Fibroblast of lung (primary cell): ENCODE measurements at regions not wholly inside any gene's neighbourhood (a gene's known extent, or its start where the extent isn't known, plus 50 kb on each side); places are given as distances from the start of the nearest gene placed in this dataset.

Experiments used
- EZH2 ChIP-seq: IDR thresholded peaks from 2 replicates; pipeline ENCODE4 v1.5.1; 2012; ENCODE audit warnings: low read length, control low read depth, mild to moderate bottlenecking; ENCODE audit errors: missing control alignments
- TF ChIP-seq, protein P1 (sequence below), 2 donors: IDR thresholded peaks in 1 of 2; conservative IDR thresholded peaks in 1 of 2; 1 replicate in 1 of 2; 2 replicates in 1 of 2; pipeline ENCODE4 v1.5.1; 2011 to 2012; ENCODE audit warnings: low read length in 2 of 2, control low read depth in 1 of 2, inconsistent platforms in 1 of 2, low read depth in 1 of 2, mild to moderate bottlenecking in 1 of 2

DNA sequence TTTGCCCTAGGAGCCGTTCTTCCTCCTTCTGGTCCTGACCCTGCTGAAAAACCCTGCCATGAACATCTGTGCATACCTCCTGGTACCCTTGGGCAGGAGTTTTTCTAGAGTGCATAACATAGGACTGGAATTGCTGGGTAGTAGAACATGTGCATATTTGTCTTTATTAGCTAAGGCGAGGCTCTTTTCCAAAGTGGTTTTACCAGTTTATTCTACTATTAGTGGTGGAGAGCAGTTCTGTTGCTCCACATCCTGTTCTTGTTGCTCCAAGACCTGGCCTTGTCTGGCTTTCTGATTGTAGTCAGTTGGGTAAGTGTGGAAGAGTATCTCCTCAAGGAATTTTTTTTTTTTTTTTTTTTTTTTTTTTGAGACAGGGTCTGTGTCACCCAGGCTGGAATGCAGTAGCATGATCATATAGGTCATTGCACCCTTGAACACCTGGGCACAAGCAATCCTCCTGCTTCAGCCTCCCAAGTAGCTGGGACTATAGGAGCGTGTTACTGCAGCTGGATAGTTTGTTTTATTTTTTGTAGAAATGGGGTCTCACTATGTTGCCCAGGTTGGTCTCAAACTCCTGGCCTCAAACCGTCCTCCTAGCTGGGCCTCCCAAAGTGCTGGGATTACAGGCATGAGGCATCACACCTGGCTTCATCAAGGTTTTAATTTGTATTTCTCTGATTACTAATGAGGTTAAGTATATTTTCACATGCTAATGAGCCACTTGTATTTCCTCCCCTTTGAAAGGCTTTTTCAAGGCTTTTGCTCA lies 85.2 kb downstream of the SPRY4 start:
- TF ChIP-seq, protein P1, sequence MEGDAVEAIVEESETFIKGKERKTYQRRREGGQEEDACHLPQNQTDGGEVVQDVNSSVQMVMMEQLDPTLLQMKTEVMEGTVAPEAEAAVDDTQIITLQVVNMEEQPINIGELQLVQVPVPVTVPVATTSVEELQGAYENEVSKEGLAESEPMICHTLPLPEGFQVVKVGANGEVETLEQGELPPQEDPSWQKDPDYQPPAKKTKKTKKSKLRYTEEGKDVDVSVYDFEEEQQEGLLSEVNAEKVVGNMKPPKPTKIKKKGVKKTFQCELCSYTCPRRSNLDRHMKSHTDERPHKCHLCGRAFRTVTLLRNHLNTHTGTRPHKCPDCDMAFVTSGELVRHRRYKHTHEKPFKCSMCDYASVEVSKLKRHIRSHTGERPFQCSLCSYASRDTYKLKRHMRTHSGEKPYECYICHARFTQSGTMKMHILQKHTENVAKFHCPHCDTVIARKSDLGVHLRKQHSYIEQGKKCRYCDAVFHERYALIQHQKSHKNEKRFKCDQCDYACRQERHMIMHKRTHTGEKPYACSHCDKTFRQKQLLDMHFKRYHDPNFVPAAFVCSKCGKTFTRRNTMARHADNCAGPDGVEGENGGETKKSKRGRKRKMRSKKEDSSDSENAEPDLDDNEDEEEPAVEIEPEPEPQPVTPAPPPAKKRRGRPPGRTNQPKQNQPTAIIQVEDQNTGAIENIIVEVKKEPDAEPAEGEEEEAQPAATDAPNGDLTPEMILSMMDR (conservative IDR thresholded peaks at IDR 0.05 in 1 of 2, IDR thresholded peaks at IDR 0.05 in 1 of 2; ENCODE audit: low read depth in 1 of 2, low read length in 2 of 2), result no peak
- no peak for TF ChIP-seq EZH2
